Thyroid gland (tissue), 4 donors: ENCODE measurements at regions not wholly inside any gene's neighbourhood (a gene's known extent, or its start where the extent isn't known, plus 50 kb on each side); places are given as distances from the start of the nearest gene placed in this dataset.
A peak's percentile ranks its signal among the peaks of the same experiment; 100 is the strongest.
"Not testable (repeated sequence)": the region's sequence is repeated elsewhere in the genome, so short reads cannot be mapped to it uniquely, and the experiment has no call there.

ENCODE experiments used
- DNase-seq, 2 donors: peaks; one replicate each; pipeline ENCODE4 v3.0.0-alpha.2; 2019
- H3K27ac ChIP-seq, 3 donors: fragments of 200-600 bp; sonication (generic); 1 replicate in 2 of 3; 2 replicates in 1 of 3; pipeline ENCODE4 v1.5.1; 2016 to 2019; ENCODE audit warnings: mild to moderate bottlenecking in 1 of 3, moderate library complexity in 1 of 3
- H3K27me3 ChIP-seq: fragments of 200-600 bp; sonication (generic); one replicate; pipeline ENCODE4 v1.5.1; 2019
- H3K36me3 ChIP-seq, 2 donors: fragments of 200-600 bp; sonication (generic); one replicate each; pipeline ENCODE4 v1.5.1; 2016 to 2019
- H3K4me1 ChIP-seq, 2 donors: fragments of 200-600 bp; sonication (generic); one replicate each; pipeline ENCODE4 v1.5.1; 2017 to 2019
- H3K4me3 ChIP-seq, 3 donors: fragments of 200-600 bp; sonication (generic); replicated peaks in 1 of 3; 1 replicate in 2 of 3; 2 replicates in 1 of 3; pipeline ENCODE4 v1.5.1; 2016; ENCODE audit warnings: mild to moderate bottlenecking in 1 of 3
- H3K9me3 ChIP-seq: fragments of 200-600 bp; sonication (generic); one replicate; pipeline ENCODE4 v1.5.1; 2017
- CTCF ChIP-seq, 6 experiments: fragments of 200-600 bp in 3 of 6; fragments of 450-650 bp in 3 of 6; sonication (generic) in 3 of 6; IDR thresholded peaks; one replicate each; pipeline ENCODE4 v1.5.1; 2016 to 2019; ENCODE audit warnings: antibody characterized with exemption in 6 of 6, mild to moderate bottlenecking in 2 of 6, inconsistent platforms in 1 of 6, moderate library complexity in 1 of 6
- POLR2A ChIP-seq, 2 donors: fragments of 450-650 bp; IDR thresholded peaks; one replicate each; pipeline ENCODE4 v1.6.1; 2017; ENCODE audit warnings: antibody characterized with exemption in 2 of 2, mild to moderate bottlenecking in 2 of 2, moderate library complexity in 1 of 2
- WGBS, 2 donors: methylation state at CpG; one replicate each; pipeline ENCODE4 v1.1.5; 2017; 5-methylcytosine and 5-hydroxymethylcytosine counted together
- intact Hi-C: fragments of 100-400 bp; cut with DNase I; formaldehyde crosslinking; loops from one replicate; pipeline ENCODE4 v1.15.1; 2023

DNA sequence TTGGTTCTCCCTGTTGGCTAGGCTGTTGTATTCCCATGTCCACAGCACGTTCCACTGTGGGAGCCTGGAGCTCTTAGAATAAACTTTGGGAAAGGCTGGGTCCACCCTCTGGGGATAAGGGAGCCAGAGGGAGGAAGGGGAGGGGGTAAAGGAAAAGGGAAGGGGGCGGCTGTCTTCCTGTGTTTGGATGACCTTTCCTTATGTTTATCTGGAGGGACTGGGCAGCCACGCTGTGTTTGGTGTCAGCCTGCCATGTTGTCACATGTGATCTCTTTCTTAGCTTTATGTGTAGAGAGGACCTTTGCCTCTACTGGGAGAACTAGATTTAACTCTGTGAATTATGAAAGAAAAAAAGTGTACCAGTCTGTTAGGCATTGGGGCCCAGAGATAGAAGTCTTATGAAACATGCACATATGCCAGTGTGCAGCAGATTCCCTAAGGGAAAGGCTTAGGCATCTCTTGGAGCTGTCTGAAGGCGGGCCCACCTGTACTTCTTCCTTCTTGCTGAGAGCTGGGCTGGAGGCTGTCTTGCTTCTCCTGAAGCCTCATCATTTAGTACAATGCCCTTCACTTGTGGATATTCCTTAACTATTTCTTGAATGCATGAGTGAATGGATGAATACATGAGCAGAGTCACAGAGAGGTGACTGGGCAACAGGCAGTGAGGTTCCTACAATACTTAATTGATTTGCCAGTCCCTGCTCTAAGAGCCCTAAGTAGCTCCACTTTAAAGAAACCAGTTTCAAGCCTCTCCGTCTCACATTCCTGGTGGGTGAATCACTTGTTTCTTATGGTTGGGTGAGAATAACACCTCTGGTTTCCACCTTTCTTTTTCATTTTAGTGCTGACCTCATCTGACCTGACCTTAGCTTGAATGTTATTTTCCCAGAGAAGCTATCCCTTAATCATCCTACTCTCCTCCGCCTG is 62.5 kb upstream of the ARHGAP29 start:
- intact Hi-C loops: no loop called here
- H3K27ac ChIP-seq: peak overlapping the region; percentile 40 to 90 (median 76)
- no peak overlapping the region for H3K4me3 ChIP-seq
- peak; percentile 50 to 56 for DNase-seq
- H3K4me1 ChIP-seq: peaks cover 22 to 35% of the 10 kb centered on the region in 2 donors
- WGBS, 2 donors: 60 to 64% methylated on average over 6 of the region's 6 CpGs
- TF ChIP-seq POLR2A (IDR thresholded peaks at IDR 0.05): peak in 1 of 2 donors; percentile 11
- TF ChIP-seq CTCF (IDR thresholded peaks at IDR 0.05): no peak
- no peaks in the 10 kb centered on the region for H3K9me3 ChIP-seq
- no peaks in the 10 kb centered on the region for H3K27me3 ChIP-seq
- H3K36me3 ChIP-seq: no peaks in the 10 kb centered on the region

GRCh38 chr1:94298861-94299260 is 61.5 kb upstream of the ARHGAP29 start:
- Histone ChIP-seq H3K4me1 (peaks cover 22 to 35% of the 10 kb centered on the region in 2 donors), H3K4me3 (no peak overlapping the region), H3K27ac (peak overlapping the region in 2 of 3 donors; percentile 76 to 90), H3K36me3 (no peaks in the 10 kb centered on the region), H3K9me3 (no peaks in the 10 kb centered on the region), H3K27me3 (no peaks in the 10 kb centered on the region)
- TF ChIP-seq POLR2A (IDR thresholded peaks at IDR 0.05) (no peak), CTCF (IDR thresholded peaks at IDR 0.05) (no peak)
- intact Hi-C loops: no loop called here
- WGBS, 2 donors: 36 to 62% methylated on average over 2 of the region's 2 CpGs
- no peak for DNase-seq

- Histone ChIP-seq H3K27me3 (no peaks in the 10 kb centered on the region), H3K36me3 (no peaks in the 10 kb centered on the region), H3K4me1 (peaks cover 22 to 30% of the 10 kb centered on the region in 2 donors), H3K9me3 (no peaks in the 10 kb centered on the region), H3K4me3 (no peak overlapping the region), H3K27ac (peak overlapping the region in 1 of 3 donors; percentile 28)
- 63 to 67% methylated on average over 5 of the region's 5 CpGs for WGBS, 2 donors
- DNase-seq: no peak
- intact Hi-C loops: no loop called here
- TF ChIP-seq CTCF (IDR thresholded peaks at IDR 0.05) (no peak), POLR2A (IDR thresholded peaks at IDR 0.05) (no peak)
Observed at GRCh38 chr1:94296018-94296417, 58.6 kb upstream of the ARHGAP29 start.

DNA sequence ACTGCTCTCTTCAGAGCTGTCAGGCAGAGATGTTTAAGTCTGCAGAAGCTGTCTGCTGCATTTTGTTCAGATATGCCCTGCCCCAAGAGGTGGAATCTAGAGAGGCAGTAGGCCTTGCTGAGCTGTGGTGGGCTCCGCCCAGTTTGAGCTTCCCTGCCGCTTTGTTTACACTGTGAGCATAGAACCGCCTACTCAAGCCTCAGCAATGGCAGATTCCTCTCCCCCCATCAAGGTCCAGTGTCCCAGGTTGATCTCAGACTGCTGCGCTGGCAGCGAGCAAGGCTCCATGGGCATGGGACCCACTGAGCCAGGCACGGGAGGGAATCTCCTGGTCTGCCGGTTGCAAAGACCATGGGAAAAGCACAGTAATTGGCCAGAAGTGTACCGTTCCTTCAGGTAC is 55.6 kb upstream of the ARHGAP29 start:
- WGBS, 2 donors: 92 to 95% methylated on average over 3 to 8 of the region's 8 CpGs
- intact Hi-C loops, H3K4me3 ChIP-seq, H3K36me3 ChIP-seq, H3K9me3 ChIP-seq, DNase-seq, H3K27me3 ChIP-seq, H3K4me1 ChIP-seq, H3K27ac ChIP-seq: not testable (repeated sequence)

GRCh38 chr1:94289244-94289643 is 51.9 kb upstream of the ARHGAP29 start:
- H3K27ac ChIP-seq, H3K36me3 ChIP-seq, DNase-seq, H3K27me3 ChIP-seq, intact Hi-C loops, H3K9me3 ChIP-seq, H3K4me3 ChIP-seq, H3K4me1 ChIP-seq: not testable (repeated sequence)
- WGBS, 2 donors: 87 to 91% methylated on average over 1 of the region's 1 CpG
